HAP-1 (cell line): ENCODE measurements at regions not wholly inside any gene's neighbourhood (a gene's known extent, or its start where the extent isn't known, plus 50 kb on each side); places are given as distances from the start of the nearest gene placed in this dataset.

Source experiments
- DNase-seq, 2 experiments: peaks; one replicate each; pipeline ENCODE4 v3.0.0-alpha.2; 2016 to 2020; ENCODE audit warnings: low spot score in 2 of 2
- H3K27me3 ChIP-seq: fragments of 250-450 bp; sonication (Bioruptor Pico); 2 replicates; pipeline ENCODE4 v1.5.1; 2020; ENCODE audit warnings: low read depth, mild to moderate bottlenecking, moderate library complexity
- H3K36me3 ChIP-seq: fragments of 250-450 bp; sonication (Bioruptor Pico); replicated peaks from 2 replicates; pipeline ENCODE4 v1.5.1; 2020; ENCODE audit warnings: mild to moderate bottlenecking
- H3K4me1 ChIP-seq: fragments of 250-450 bp; sonication (Bioruptor Pico); 2 replicates; pipeline ENCODE4 v1.5.1; 2020; ENCODE audit warnings: mild to moderate bottlenecking
- H3K4me3 ChIP-seq: fragments of 250-450 bp; sonication (Bioruptor Pico); 2 replicates; pipeline ENCODE4 v1.5.1; 2020; ENCODE audit warnings: mild to moderate bottlenecking, moderate library complexity
- H3K9me3 ChIP-seq: fragments of 250-450 bp; sonication (Bioruptor Pico); 2 replicates; pipeline ENCODE4 v1.5.1; 2020; ENCODE audit warnings: mild to moderate bottlenecking, moderate library complexity
- in situ Hi-C: fragments of 300-500 bp; cut with MboI; formaldehyde crosslinking; loops from 3 replicates; pipeline ENCODE4 v1.14.3; 2020; ENCODE audit warnings: low sequenced_read_pairs, inconsistent platforms, mixed read lengths

DNA sequence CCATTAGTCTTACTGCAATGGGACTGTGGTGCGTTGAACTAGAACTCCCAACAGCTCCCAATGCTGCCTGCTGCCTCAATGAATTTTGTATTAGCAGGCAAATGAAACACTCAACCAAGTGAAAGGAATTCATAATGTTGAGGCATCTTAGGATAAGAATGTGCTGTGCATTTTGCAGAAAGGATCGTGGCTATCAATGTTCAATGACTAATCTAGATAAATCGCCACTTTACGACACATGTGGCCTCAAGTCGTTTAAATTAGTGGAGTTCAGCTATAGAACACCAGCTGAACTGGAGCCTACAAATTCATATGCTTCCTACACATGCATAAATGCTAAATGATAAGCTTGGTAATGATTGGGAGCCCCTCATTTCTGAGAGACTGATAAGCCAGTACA lies 318.4 kb downstream of the PSAT1 start:
- in situ Hi-C loops = no loop called here
- Histone ChIP-seq H3K27me3 (peaks cover 4% of the 10 kb centered on the region; the same call in 1 of the 2 replicates), H3K4me1 (no peaks in the 10 kb centered on the region), H3K9me3 (no peaks in the 10 kb centered on the region), H3K4me3 (no peak overlapping the region), H3K36me3 (no peaks in the 10 kb centered on the region)
- no peak for DNase-seq

DNA sequence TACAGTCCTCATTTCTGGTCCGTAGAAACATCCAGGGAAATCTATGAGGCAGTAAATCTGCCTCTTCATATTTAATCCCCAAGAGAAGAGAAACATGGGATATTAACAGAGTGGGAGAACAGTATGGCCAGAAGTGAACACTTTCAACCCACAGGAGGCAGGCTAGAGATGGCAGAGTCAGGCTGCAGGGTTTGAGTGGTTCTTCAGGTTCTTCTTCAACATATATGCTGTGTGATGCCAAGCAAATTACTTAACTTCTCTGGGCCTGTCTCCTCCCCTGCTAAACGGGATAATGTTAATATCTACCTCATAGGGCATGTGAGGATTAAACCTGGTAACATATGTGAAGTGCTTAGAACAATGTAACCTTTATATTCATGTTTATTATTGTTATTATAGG lies 321.8 kb downstream of the PSAT1 start:
- H3K4me1 ChIP-seq = no peaks in the 10 kb centered on the region
- H3K36me3 ChIP-seq = no peaks in the 10 kb centered on the region
- H3K9me3 ChIP-seq = no peaks in the 10 kb centered on the region
- H3K27me3 ChIP-seq = no peaks in the 10 kb centered on the region
- H3K4me3 ChIP-seq = no peak overlapping the region
- no peak for DNase-seq
- in situ Hi-C loops = no loop called here

- DNase-seq = no peak
- H3K9me3 ChIP-seq = no peaks in the 10 kb centered on the region
- no peak overlapping the region for H3K4me3 ChIP-seq
- H3K27me3 ChIP-seq = no peaks in the 10 kb centered on the region
- H3K4me1 ChIP-seq = no peaks in the 10 kb centered on the region
- in situ Hi-C loops = no loop called here
- H3K36me3 ChIP-seq = no peaks in the 10 kb centered on the region
These were observed 323.4 kb downstream of the PSAT1 start for GRCh38 chr9:78620303-78620702.

DNA sequence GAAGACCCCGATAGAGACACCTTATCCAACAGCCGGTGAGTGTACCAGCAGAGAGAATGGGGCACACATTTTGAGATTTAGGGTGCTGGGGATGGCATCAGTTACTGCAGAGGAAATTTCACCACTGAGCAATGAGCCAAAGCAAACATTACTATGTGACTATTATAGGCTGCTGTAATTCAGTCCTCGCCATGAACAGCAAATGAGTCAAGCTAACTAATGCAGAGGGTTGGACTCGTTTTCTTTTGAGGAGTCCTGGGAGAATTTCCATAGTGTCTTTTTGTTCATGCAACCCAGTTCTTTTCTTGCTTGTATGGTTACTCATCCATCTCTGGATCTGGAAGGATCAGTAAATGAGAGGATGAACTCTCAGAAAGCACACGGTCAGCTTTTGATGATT lies 323.8 kb downstream of the PSAT1 start:
- Histone ChIP-seq H3K4me1 (no peaks in the 10 kb centered on the region), H3K36me3 (no peaks in the 10 kb centered on the region), H3K27me3 (no peaks in the 10 kb centered on the region), H3K9me3 (no peaks in the 10 kb centered on the region), H3K4me3 (no peak overlapping the region)
- DNase-seq = no peak
- in situ Hi-C loops = no loop called here

DNA sequence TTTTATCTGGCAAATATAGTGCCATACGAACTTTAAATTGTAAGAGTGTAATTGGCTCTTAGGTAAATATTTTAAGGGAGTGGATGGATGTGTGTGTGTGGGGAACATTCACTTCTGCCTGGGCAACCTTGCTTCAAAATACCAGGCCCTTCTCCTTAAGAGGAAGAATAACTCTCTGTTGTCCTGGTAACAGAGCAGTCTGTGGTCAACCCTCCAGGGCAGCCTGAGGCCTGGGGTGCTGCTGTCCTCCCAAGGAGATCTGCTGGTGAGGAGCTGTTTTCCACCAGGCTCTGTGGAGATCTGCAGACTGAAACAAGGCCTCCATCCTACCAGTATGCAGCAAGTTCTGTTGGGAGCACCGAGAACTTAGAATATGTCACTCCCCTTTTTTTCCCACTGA lies 325.2 kb downstream of the PSAT1 start:
- no peaks in the 10 kb centered on the region for H3K4me1 ChIP-seq
- no peak for DNase-seq
- in situ Hi-C loops = no loop called here
- no peaks in the 10 kb centered on the region for H3K36me3 ChIP-seq
- no peaks in the 10 kb centered on the region for H3K9me3 ChIP-seq
- no peaks in the 10 kb centered on the region for H3K27me3 ChIP-seq
- no peak overlapping the region for H3K4me3 ChIP-seq

- in situ Hi-C loops = no loop called here
These were observed 330.0 kb downstream of the PSAT1 start for GRCh38 chr9:78626971-78627370.

GRCh38 chr9:78630966-78631365 lies 334.0 kb downstream of the PSAT1 start:
- DNase-seq = no peak
- Histone ChIP-seq H3K4me1 (no peaks in the 10 kb centered on the region), H3K4me3 (no peak overlapping the region), H3K36me3 (no peaks in the 10 kb centered on the region), H3K9me3 (no peaks in the 10 kb centered on the region), H3K27me3 (no peaks in the 10 kb centered on the region; the same call in none of the 2 replicates)
- in situ Hi-C loops = no loop called here

More at GRCh38 chr9:78626971-78627370, 330.0 kb downstream of the PSAT1 start:
- H3K36me3 ChIP-seq = no peaks in the 10 kb centered on the region
- no peak overlapping the region for H3K4me3 ChIP-seq
- H3K9me3 ChIP-seq = no peaks in the 10 kb centered on the region
- DNase-seq = no peak
- H3K4me1 ChIP-seq = no peaks in the 10 kb centered on the region
- H3K27me3 ChIP-seq = no peaks in the 10 kb centered on the region; the same call in none of the 2 replicates

- peaks cover 11% of the 10 kb centered on the region for H3K27me3 ChIP-seq
- in situ Hi-C loops = no loop called here
- H3K9me3 ChIP-seq = no peaks in the 10 kb centered on the region
- H3K4me1 ChIP-seq = no peaks in the 10 kb centered on the region
- no peaks in the 10 kb centered on the region for H3K36me3 ChIP-seq
- no peak for DNase-seq
- H3K4me3 ChIP-seq = no peak overlapping the region
These were observed 343.8 kb downstream of the PSAT1 start for GRCh38 chr9:78640728-78641127.

DNA sequence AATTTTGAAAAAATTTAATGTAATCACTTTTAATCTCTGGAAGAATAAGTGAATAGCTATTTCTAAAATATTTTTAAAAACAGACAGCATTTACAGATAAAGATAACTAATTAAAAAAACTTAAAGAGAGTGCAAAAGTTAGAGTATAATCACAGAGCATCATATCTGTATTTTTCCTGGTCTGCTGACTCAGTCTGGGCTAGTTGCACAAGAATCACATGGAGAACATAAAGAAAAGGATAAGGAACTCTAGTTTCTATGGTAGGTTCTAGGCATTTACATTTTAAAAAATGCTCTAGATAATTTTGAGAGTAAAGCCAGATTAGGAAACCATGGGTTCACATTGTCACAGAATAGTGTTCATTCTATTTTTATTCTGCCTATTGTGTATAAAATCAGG lies 347.4 kb downstream of the PSAT1 start:
- DNase-seq = no peak
- Histone ChIP-seq H3K9me3 (no peaks in the 10 kb centered on the region), H3K27me3 (peaks cover 11% of the 10 kb centered on the region), H3K4me1 (no peaks in the 10 kb centered on the region), H3K36me3 (no peaks in the 10 kb centered on the region), H3K4me3 (no peak overlapping the region)
- in situ Hi-C loops = no loop called here

- H3K36me3 ChIP-seq = no peaks in the 10 kb centered on the region
- peaks cover 3% of the 10 kb centered on the region; the same call in 1 of the 2 replicates for H3K27me3 ChIP-seq
- in situ Hi-C loops = no loop called here
- no peak for DNase-seq
- H3K4me1 ChIP-seq = no peaks in the 10 kb centered on the region
- no peak overlapping the region for H3K4me3 ChIP-seq
- H3K9me3 ChIP-seq = no peaks in the 10 kb centered on the region
These were observed 357.4 kb downstream of the PSAT1 start for GRCh38 chr9:78654324-78654723.

- H3K27me3 ChIP-seq = peaks cover 3% of the 10 kb centered on the region; the same call in 1 of the 2 replicates
- no peaks in the 10 kb centered on the region for H3K36me3 ChIP-seq
- H3K9me3 ChIP-seq = no peaks in the 10 kb centered on the region
- DNase-seq = no peak
- no peak overlapping the region for H3K4me3 ChIP-seq
- in situ Hi-C loops = no loop called here
- H3K4me1 ChIP-seq = no peaks in the 10 kb centered on the region
These were observed 366.4 kb downstream of the PSAT1 start for GRCh38 chr9:78663369-78663768.

GRCh38 chr9:78664370-78664769 lies 367.4 kb downstream of the PSAT1 start:
- H3K36me3 ChIP-seq = no peaks in the 10 kb centered on the region
- in situ Hi-C loops = no loop called here
- H3K27me3 ChIP-seq = no peaks in the 10 kb centered on the region; the same call in 1 of the 2 replicates
- no peak overlapping the region for H3K4me3 ChIP-seq
- no peak for DNase-seq
- H3K9me3 ChIP-seq = no peaks in the 10 kb centered on the region
- H3K4me1 ChIP-seq = no peaks in the 10 kb centered on the region

DNA sequence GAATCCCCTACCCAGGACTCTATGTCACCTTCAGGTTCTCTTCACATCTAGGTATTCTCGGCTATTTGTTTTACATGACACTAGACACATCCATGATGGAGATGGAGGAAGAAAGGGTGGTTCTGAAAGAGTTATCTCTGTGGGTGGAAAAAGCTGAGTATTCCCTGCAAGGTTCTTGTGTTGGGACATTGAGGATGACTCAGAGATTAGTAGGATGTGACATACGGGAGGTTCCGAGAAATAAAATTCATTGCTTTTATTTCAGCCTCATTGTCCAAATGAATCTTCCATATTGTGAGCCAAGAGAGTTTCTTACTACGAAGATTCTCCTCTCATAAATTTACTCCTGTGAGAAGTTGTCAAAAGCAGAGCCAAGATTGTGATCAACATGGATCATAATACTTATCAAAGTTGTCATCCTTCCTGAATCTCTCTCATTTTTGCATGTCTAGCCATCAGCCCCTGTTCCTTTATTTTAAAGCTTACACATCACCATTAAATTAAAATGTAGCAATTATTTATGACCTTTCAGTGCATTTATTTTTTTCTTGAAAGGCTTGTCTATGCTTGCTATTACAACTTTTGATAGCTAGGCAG lies 370.0 kb downstream of the PSAT1 start:
- H3K4me1 ChIP-seq = no peaks in the 10 kb centered on the region
- in situ Hi-C loops = no loop called here
- no peaks in the 10 kb centered on the region for H3K36me3 ChIP-seq
- no peaks in the 10 kb centered on the region for H3K9me3 ChIP-seq
- DNase-seq = no peak
- no peak overlapping the region for H3K4me3 ChIP-seq
- H3K27me3 ChIP-seq = no peaks in the 10 kb centered on the region; the same call in 1 of the 2 replicates

- Histone ChIP-seq H3K36me3 (no peaks in the 10 kb centered on the region), H3K4me3 (no peak overlapping the region), H3K4me1 (no peaks in the 10 kb centered on the region), H3K9me3 (no peaks in the 10 kb centered on the region), H3K27me3 (no peaks in the 10 kb centered on the region; the same call in 1 of the 2 replicates)
- in situ Hi-C loops = no loop called here
- DNase-seq = no peak
These were observed 371.4 kb downstream of the PSAT1 start for GRCh38 chr9:78668148-78668832.
